WI38 (cell line): ENCODE measurements at regions not wholly inside any gene's neighbourhood (a gene's known extent, or its start where the extent isn't known, plus 50 kb on each side); places are given as distances from the start of the nearest gene placed in this dataset.

Source experiments
- H3K4me3 ChIP-seq: 2 replicates; pipeline ENCODE4 v1.5.1; 2011; ENCODE audit warnings: low read depth, mild to moderate bottlenecking, control low read depth, low read length
- CTCF ChIP-seq: IDR thresholded peaks from 2 replicates; pipeline ENCODE4 v1.5.1; 2012; ENCODE audit warnings: low read depth, mild to moderate bottlenecking, control low read depth, low read length

- no peak overlapping the region for H3K4me3 ChIP-seq
- TF ChIP-seq CTCF, result no peak
Measured at GRCh38 chr13:59504407-59504806, 659.3 kb downstream of the DIAPH3 start.

DNA sequence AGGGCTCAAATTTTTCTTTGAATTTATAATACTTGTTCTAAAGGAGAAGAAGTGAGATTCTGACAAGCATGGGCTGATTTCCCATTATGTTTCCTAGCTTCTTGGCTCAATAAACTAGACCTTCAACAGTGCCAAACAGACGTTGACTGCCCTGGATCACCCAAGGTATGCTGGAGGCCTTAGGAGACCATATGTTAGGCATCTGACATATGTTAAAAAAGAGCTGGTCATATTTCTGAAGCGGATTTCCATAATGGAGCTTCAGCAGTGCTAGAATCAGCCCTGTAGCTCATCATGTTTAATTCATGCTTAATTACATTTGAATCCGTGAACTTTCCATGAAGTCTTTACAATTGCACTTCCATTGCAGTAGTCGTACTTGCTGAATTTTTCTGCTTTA is 653.3 kb downstream of the DIAPH3 start:
- TF ChIP-seq CTCF, result no peak

GRCh38 chr13:59513686-59514085 is 650.0 kb downstream of the DIAPH3 start:
- no peak for TF ChIP-seq CTCF
- H3K4me3 ChIP-seq, result no peak overlapping the region

More for the DNA sequence above, 653.3 kb downstream of the DIAPH3 start:
- H3K4me3 ChIP-seq, result no peak overlapping the region

DNA sequence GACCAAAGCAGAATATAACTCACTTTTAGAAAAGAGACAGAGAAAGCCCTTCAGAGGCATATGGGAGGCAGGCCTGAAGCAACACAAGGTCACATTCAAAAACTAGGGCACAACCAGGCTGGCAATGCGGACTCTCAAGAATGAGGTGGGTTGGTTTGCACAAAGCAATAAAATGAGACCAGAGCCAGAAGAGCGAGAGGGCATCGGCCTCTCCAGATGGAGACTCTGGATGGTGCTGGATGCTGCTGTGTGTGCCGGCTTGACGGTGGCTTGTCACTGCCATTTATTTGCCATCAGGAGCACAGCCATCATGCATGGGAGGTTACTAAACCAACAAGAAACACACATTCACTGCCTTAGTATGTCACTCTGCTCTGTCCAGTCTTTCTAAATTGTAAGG is 649.4 kb downstream of the DIAPH3 start:
- no peak overlapping the region for H3K4me3 ChIP-seq
- no peak for TF ChIP-seq CTCF

DNA sequence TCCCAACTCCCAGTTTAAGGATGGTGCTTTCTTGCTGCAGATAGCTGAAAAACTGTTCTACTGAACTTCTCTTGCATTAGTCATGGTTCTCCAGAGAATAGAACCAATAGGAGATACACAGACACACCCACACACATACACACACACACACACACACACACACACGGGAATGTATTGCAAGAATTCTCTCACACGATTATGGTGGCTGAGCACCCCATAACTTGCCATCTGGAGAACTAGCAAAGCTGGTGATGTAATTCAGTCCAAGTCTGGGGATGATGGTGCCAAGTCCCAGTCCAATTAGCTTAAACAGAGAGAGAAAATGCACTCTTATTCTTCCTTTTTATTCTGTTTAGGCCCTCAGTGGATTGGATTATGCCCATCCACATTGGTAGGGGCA is 643.9 kb downstream of the DIAPH3 start:
- TF ChIP-seq CTCF, result no peak
- no peak overlapping the region for H3K4me3 ChIP-seq

DNA sequence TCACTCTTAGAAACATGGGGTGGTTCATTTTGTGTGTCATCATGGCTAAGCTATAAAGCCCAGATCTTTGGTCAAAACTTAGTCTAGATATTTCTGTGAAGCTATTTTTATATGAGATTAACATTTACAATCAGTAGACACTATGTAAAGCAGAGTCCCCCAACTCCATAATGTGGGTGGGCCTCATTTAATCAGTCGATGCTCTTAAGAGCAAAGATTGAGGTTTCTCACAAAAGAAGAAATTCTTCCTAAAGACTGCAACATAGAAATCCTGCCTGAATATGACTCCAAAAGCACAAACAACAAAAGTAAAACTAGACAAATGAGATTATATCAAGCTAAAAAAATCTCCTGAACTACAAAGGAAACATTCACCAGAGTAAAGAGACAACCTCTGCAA is 642.2 kb downstream of the DIAPH3 start:
- no peak for TF ChIP-seq CTCF
- H3K4me3 ChIP-seq, result no peak overlapping the region

DNA sequence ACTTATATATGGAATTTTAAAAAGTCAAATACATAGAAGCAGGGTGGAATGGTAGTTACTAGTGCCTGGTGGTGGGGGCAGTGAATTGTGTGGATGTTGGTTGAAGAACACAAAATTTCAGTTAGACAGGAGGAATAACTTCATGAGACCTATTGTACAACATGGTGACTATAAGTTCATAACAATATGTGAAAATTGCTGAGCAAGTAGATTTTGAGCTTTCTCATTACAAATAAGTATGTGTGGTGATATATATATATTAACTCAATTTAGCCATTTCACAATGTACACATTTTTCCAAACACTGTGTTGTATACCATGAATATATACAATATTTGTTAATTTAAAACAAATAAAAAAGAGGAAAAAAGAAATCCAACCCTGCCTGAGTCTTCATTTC is 641.1 kb downstream of the DIAPH3 start:
- no peak for TF ChIP-seq CTCF

More for the DNA sequence above, 641.1 kb downstream of the DIAPH3 start:
- H3K4me3 ChIP-seq, result no peak overlapping the region
